Fibroblast of the aortic adventitia (primary cell): ENCODE measurements at regions not wholly inside any gene's neighbourhood (a gene's known extent, or its start where the extent isn't known, plus 50 kb on each side); places are given as distances from the start of the nearest gene placed in this dataset.

ENCODE experiments used
- DNase-seq: peaks from one replicate; pipeline ENCODE4 v3.0.0-alpha.2; 2010; ENCODE audit warnings: low read depth
- H3K4me3 ChIP-seq: 2 replicates; pipeline ENCODE4 v1.5.1; 2011; ENCODE audit warnings: low read depth, mild to moderate bottlenecking, control low read depth, low read length, moderate library complexity
- CTCF ChIP-seq: IDR thresholded peaks from 2 replicates; pipeline ENCODE4 v1.5.1; 2011; ENCODE audit warnings: mild to moderate bottlenecking, low read length, control low read depth, inconsistent platforms; ENCODE audit not compliant: insufficient read depth

- TF ChIP-seq CTCF: no peak
- no peak for DNase-seq
- no peak overlapping the region for H3K4me3 ChIP-seq
Observed at GRCh38 chr7:94810496-94810895, 96.9 kb upstream of the PPP1R9A start.

- no peak for TF ChIP-seq CTCF
- no peak for DNase-seq
Observed at GRCh38 chr7:94813917-94814316, 93.5 kb upstream of the PPP1R9A start.

GRCh38 chr7:94823947-94824346, 83.4 kb upstream of the PPP1R9A start:
- TF ChIP-seq CTCF: no peak
- DNase-seq: peak; percentile 61

More at GRCh38 chr7:94813917-94814316, 93.5 kb upstream of the PPP1R9A start:
- H3K4me3 ChIP-seq: no peak overlapping the region

GRCh38 chr7:94829987-94830386, 77.4 kb upstream of the PPP1R9A start:
- TF ChIP-seq CTCF: no peak
- no peak for DNase-seq

More at GRCh38 chr7:94823947-94824346, 83.4 kb upstream of the PPP1R9A start:
- H3K4me3 ChIP-seq: no peak overlapping the region

GRCh38 chr7:94832051-94832450, 75.3 kb upstream of the PPP1R9A start:
- H3K4me3 ChIP-seq: no peak overlapping the region
- DNase-seq: no peak
- TF ChIP-seq CTCF: no peak

More at GRCh38 chr7:94829987-94830386, 77.4 kb upstream of the PPP1R9A start:
- H3K4me3 ChIP-seq: no peak overlapping the region

GRCh38 chr7:94834359-94834758, 73.0 kb upstream of the PPP1R9A start:
- H3K4me3 ChIP-seq: no peak overlapping the region
- TF ChIP-seq CTCF: no peak
- no peak for DNase-seq

GRCh38 chr7:94838717-94839116, 68.7 kb upstream of the PPP1R9A start:
- no peak for TF ChIP-seq CTCF
- no peak overlapping the region for H3K4me3 ChIP-seq
- no peak for DNase-seq
